ENCODE measurements at regions not wholly inside any gene's neighbourhood (a gene's known extent, or its start where the extent isn't known, plus 50 kb on each side); places are given as distances from the start of the nearest gene placed in this dataset.

DNA sequence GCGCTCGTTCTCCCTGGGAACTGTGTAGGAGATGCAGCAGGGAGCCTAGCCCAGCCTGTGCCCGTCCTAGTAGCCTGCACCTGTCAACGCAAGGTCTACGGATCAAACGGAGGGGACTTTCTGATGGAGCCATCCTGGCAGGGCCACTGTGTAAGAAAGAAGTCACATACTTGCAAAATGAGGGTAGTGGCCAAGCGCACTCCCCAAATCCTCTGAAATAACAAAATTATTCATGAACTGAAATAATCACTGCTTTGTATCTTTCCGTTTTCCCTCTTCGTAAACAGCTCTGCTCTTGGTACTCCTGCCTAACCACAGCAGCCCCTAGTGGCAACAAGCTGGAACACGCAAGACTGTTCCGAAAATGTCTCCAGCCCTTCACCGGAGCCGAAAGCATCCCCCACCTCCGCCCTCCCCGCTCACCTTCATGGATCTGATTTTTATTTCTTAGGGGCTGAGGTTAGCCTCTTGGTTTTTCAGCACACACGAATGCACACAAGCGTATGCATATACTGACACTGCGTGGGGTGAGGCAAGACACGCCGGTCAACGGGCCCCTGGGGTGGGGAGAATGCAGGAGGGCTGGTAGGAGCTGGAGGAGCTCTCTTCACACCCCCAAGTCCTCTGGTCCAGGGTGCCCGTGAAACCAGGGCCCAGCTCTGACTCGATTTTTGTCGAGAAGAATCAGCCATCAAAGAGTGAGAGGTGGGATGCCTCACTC, 100.8 kb downstream of the ABCC12 start (continued):
- TF ChIP-seq, protein P1, sequence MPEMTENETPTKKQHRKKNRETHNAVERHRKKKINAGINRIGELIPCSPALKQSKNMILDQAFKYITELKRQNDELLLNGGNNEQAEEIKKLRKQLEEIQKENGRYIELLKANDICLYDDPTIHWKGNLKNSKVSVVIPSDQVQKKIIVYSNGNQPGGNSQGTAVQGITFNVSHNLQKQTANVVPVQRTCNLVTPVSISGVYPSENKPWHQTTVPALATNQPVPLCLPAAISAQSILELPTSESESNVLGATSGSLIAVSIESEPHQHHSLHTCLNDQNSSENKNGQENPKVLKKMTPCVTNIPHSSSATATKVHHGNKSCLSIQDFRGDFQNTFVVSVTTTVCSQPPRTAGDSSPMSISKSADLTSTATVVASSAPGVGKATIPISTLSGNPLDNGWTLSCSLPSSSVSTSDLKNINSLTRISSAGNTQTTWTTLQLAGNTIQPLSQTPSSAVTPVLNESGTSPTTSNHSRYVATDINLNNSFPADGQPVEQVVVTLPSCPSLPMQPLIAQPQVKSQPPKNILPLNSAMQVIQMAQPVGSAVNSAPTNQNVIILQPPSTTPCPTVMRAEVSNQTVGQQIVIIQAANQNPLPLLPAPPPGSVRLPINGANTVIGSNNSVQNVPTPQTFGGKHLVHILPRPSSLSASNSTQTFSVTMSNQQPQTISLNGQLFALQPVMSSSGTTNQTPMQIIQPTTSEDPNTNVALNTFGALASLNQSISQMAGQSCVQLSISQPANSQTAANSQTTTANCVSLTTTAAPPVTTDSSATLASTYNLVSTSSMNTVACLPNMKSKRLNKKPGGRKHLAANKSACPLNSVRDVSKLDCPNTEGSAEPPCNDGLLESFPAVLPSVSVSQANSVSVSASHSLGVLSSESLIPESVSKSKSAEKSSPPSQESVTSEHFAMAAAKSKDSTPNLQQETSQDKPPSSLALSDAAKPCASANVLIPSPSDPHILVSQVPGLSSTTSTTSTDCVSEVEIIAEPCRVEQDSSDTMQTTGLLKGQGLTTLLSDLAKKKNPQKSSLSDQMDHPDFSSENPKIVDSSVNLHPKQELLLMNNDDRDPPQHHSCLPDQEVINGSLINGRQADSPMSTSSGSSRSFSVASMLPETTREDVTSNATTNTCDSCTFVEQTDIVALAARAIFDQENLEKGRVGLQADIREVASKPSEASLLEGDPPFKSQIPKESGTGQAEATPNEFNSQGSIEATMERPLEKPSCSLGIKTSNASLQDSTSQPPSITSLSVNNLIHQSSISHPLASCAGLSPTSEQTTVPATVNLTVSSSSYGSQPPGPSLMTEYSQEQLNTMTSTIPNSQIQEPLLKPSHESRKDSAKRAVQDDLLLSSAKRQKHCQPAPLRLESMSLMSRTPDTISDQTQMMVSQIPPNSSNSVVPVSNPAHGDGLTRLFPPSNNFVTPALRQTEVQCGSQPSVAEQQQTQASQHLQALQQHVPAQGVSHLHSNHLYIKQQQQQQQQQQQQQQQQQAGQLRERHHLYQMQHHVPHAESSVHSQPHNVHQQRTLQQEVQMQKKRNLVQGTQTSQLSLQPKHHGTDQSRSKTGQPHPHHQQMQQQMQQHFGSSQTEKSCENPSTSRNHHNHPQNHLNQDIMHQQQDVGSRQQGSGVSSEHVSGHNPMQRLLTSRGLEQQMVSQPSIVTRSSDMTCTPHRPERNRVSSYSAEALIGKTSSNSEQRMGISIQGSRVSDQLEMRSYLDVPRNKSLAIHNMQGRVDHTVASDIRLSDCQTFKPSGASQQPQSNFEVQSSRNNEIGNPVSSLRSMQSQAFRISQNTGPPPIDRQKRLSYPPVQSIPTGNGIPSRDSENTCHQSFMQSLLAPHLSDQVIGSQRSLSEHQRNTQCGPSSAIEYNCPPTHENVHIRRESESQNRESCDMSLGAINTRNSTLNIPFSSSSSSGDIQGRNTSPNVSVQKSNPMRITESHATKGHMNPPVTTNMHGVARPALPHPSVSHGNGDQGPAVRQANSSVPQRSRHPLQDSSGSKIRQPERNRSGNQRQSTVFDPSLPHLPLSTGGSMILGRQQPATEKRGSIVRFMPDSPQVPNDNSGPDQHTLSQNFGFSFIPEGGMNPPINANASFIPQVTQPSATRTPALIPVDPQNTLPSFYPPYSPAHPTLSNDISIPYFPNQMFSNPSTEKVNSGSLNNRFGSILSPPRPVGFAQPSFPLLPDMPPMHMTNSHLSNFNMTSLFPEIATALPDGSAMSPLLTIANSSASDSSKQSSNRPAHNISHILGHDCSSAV (CRISPR knock-in tag; IDR thresholded peaks at IDR 0.05; ENCODE audit: borderline replicate concordance), result no peak
- TF ChIP-seq ERF (CRISPR knock-in tag; IDR thresholded peaks at IDR 0.05), result no peak
- no peak for TF ChIP-seq ZNF879 (CRISPR knock-in tag; IDR thresholded peaks at IDR 0.05)
- TF ChIP-seq, protein P2, sequence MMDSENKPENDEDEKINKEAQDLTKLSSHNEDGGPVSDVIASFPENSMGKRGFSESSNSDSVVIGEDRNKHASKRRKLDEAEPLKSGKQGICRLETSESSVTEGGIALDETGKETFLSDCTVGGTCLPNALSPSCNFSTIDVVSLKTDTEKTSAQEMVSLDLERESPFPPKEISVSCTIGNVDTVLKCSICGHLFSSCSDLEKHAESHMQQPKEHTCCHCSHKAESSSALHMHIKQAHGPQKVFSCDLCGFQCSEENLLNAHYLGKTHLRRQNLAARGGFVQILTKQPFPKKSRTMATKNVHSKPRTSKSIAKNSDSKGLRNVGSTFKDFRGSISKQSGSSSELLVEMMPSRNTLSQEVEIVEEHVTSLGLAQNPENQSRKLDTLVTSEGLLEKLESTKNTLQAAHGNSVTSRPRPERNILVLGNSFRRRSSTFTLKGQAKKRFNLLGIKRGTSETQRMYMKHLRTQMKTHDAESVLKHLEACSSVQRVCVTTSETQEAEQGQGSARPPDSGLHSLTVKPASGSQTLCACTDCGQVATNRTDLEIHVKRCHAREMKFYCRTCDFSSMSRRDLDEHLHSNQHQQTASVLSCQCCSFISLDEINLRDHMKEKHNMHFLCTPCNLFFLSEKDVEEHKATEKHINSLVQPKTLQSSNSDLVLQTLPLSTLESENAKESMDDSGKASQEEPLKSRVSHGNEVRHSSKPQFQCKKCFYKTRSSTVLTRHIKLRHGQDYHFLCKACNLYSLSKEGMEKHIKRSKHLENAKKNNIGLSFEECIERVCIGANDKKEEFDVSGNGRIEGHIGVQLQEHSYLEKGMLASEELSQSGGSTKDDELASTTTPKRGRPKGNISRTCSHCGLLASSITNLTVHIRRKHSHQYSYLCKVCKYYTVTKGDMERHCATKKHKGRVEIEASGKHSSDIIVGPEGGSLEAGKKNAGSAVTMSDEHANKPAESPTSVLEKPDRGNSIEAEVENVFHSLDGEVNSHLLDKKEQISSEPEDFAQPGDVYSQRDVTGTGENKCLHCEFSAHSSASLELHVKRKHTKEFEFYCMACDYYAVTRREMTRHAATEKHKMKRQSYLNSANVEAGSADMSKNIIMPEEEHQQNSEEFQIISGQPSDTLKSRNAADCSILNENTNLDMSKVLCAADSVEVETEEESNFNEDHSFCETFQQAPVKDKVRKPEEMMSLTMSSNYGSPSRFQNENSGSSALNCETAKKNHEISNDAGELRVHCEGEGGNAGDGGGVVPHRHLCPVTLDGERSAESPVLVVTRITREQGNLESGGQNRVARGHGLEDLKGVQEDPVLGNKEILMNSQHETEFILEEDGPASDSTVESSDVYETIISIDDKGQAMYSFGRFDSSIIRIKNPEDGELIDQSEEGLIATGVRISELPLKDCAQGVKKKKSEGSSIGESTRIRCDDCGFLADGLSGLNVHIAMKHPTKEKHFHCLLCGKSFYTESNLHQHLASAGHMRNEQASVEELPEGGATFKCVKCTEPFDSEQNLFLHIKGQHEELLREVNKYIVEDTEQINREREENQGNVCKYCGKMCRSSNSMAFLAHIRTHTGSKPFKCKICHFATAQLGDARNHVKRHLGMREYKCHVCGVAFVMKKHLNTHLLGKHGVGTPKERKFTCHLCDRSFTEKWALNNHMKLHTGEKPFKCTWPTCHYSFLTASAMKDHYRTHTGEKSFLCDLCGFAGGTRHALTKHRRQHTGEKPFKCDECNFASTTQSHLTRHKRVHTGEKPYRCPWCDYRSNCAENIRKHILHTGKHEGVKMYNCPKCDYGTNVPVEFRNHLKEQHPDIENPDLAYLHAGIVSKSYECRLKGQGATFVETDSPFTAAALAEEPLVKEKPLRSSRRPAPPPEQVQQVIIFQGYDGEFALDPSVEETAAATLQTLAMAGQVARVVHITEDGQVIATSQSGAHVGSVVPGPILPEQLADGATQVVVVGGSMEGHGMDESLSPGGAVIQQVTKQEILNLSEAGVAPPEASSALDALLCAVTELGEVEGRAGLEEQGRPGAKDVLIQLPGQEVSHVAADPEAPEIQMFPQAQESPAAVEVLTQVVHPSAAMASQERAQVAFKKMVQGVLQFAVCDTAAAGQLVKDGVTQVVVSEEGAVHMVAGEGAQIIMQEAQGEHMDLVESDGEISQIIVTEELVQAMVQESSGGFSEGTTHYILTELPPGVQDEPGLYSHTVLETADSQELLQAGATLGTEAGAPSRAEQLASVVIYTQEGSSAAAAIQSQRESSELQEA (CRISPR knock-in tag; IDR thresholded peaks at IDR 0.05; ENCODE audit: not compliant biosample characterization), result no peak
- no peak for TF ChIP-seq KLF13 (CRISPR knock-in tag; IDR thresholded peaks at IDR 0.05)
- no peak for TF ChIP-seq TARDBP (CRISPR knock-in tag; IDR thresholded peaks at IDR 0.05)
- TF ChIP-seq ZSCAN20 (CRISPR knock-in tag; IDR thresholded peaks at IDR 0.05; ENCODE audit: borderline replicate concordance), result no peak
- no peak for TF ChIP-seq TBL1XR1 (IDR thresholded peaks at IDR 0.05; ENCODE audit: borderline replicate concordance, low read length, partially characterized antibody)
- TF ChIP-seq XRCC5 (optimal IDR thresholded peaks at IDR 0.05; ENCODE audit: low read length), result peak; percentile 90
- TF ChIP-seq ZNF841 (CRISPR knock-in tag; IDR thresholded peaks at IDR 0.05; ENCODE audit: borderline replicate concordance), result no peak
- TF ChIP-seq GPN1 (CRISPR knock-in tag; IDR thresholded peaks at IDR 0.05; ENCODE audit: borderline replicate concordance), result no peak
- no peak for TF ChIP-seq ONECUT2 (CRISPR knock-in tag; IDR thresholded peaks at IDR 0.05)
- TF ChIP-seq ZNF468 (CRISPR knock-in tag; IDR thresholded peaks at IDR 0.05), result no peak
- TF ChIP-seq AGO1 (IDR thresholded peaks at IDR 0.05; ENCODE audit: low read depth, low read length, poor library complexity, severe bottlenecking), result no peak
